HCT116 (cell line): ENCODE measurements at regions not wholly inside any gene's neighbourhood (a gene's known extent, or its start where the extent isn't known, plus 50 kb on each side); places are given as distances from the start of the nearest gene placed in this dataset.

ENCODE experiments used
- ATAC-seq: fragments of 200-7000 bp; cut with Tn5 transposase; 2 replicates; pipeline ENCODE4 v1.9.1; 2020; ENCODE audit warnings: mild to moderate bottlenecking, moderate library complexity
- BruUV-seq: library from RNA; stranded (reverse); fragments of 400-500 nt; replicated peaks from 2 replicates; lab custom pipeline; 2021; lab: Mats Ljungman, UMichigan
- CTCF ChIA-PET: fragments of 300-600 bp; sonication (Branson Sonifier 250); formaldehyde crosslinking; loops from one replicate; lab custom pipeline; 2021; ENCODE audit warnings: antibody characterized with exemption; lab: Charles Lee
- POLR2A ChIA-PET: fragments of 300-600, 350-600 bp; sonication (Branson Sonifier 250); formaldehyde crosslinking; loops from one replicate; lab custom pipeline; 2021; ENCODE audit warnings: antibody characterized with exemption; lab: Charles Lee
- RAD21 ChIA-PET, 2 experiments: fragments of 300-600 bp; sonication (Branson Sonifier 250); formaldehyde crosslinking; loops; one replicate each; lab custom pipeline; 2023; ENCODE audit warnings: low total read pairs in 2 of 2; ENCODE audit not compliant: uncharacterized antibody in 2 of 2, unreplicated experiment in 2 of 2, low non-redundant PET in 1 of 2; lab: Charles Lee
- DNase-seq: peaks from one replicate; pipeline ENCODE4 v3.0.0-alpha.2; 2010; ENCODE audit warnings: low read depth, low spot score
- H2AFZ ChIP-seq: fragments of 200-600 bp; shearing (Covaris generic), sonication (generic); 2 replicates; pipeline ENCODE4 v1.6.1; 2017; ENCODE audit warnings: low read depth, mixed run types, mixed read lengths, antibody characterized with exemption, low read length; ENCODE audit not compliant: poor library complexity, severe bottlenecking
- H3K27ac ChIP-seq: 2 replicates; pipeline ENCODE4 v1.5.1; 2012; ENCODE audit warnings: low read depth, low read length
- H3K27me3 ChIP-seq: fragments of 200-600 bp; sonication (generic); 2 replicates; pipeline ENCODE4 v1.6.1; 2016; ENCODE audit warnings: mixed run types, low read length, mixed read lengths; ENCODE audit not compliant: insufficient read depth
- H3K36me3 ChIP-seq, 2 experiments: fragments of 200-500 bp in 1 of 2; fragments of 200-600 bp in 1 of 2; sonication (Bioruptor generic) in 1 of 2; sonication (generic) in 1 of 2; 2 replicates each; pipeline versions ENCODE4 v1.5.1 to v1.6.1; 2014 to 2016; ENCODE audit warnings: low read length in 2 of 2, inconsistent platforms in 1 of 2, mixed read lengths in 1 of 2, mixed run types in 1 of 2; ENCODE audit not compliant: insufficient read depth in 2 of 2, control insufficient read depth in 1 of 2
- H3K4me1 ChIP-seq, 2 experiments: fragments of 200-600 bp in 1 of 2; sonication (generic) in 1 of 2; 2 replicates each; pipeline versions ENCODE4 v1.5.1 to v1.6.1; 2012 to 2017; ENCODE audit warnings: low read length in 2 of 2, inconsistent platforms in 1 of 2, mild to moderate bottlenecking in 1 of 2, mixed read lengths in 1 of 2, mixed run types in 1 of 2, moderate library complexity in 1 of 2; ENCODE audit not compliant: insufficient read depth in 2 of 2, control insufficient read depth in 1 of 2
- H3K4me2 ChIP-seq: fragments of 200-600 bp; sonication (generic); 2 replicates; pipeline ENCODE4 v1.6.1; 2017; ENCODE audit warnings: mixed run types, low read length, mixed read lengths
- H3K4me3 ChIP-seq, 2 experiments: fragments of 200-600 bp in 1 of 2; sonication (generic) in 1 of 2; replicated peaks in 1 of 2; 2 replicates each; pipeline ENCODE4 v1.5.1; 2011 to 2016; ENCODE audit warnings: low read length in 2 of 2, control low read depth in 1 of 2, low read depth in 1 of 2, mild to moderate bottlenecking in 1 of 2, mixed read lengths in 1 of 2, mixed run types in 1 of 2
- H3K79me2 ChIP-seq: fragments of 200-600 bp; sonication (generic); 2 replicates; pipeline ENCODE4 v1.6.1; 2017; ENCODE audit warnings: mild to moderate bottlenecking, mixed run types, low read length, moderate library complexity, mixed read lengths; ENCODE audit not compliant: insufficient read depth
- H3K9ac ChIP-seq: fragments of 200-600 bp; sonication (generic); 2 replicates; pipeline ENCODE4 v1.6.1; 2016; ENCODE audit warnings: low read length, mixed read lengths
- H3K9me2 ChIP-seq: fragments of 200-600 bp; sonication (generic), shearing (Covaris generic); 2 replicates; pipeline ENCODE4 v1.6.1; 2017; ENCODE audit warnings: mixed run types, mild to moderate bottlenecking, moderate library complexity; ENCODE audit not compliant: insufficient read depth
- H3K9me3 ChIP-seq, 2 experiments: fragments of 200-500 bp in 1 of 2; fragments of 200-600 bp in 1 of 2; sonication (Bioruptor generic) in 1 of 2; sonication (generic) in 1 of 2; 2 replicates each; pipeline ENCODE4 v1.6.1; 2014 to 2017; ENCODE audit warnings: low read length in 2 of 2, mixed read lengths in 2 of 2, inconsistent platforms in 1 of 2, low read depth in 1 of 2, mild to moderate bottlenecking in 1 of 2, mixed run types in 1 of 2, moderate library complexity in 1 of 2; ENCODE audit not compliant: control insufficient read depth in 1 of 2, insufficient read depth in 1 of 2
- H4K20me1 ChIP-seq: fragments of 200-600 bp; sonication (generic), shearing (Covaris generic); 2 replicates; pipeline ENCODE4 v1.6.1; 2017; ENCODE audit warnings: mixed run types, mild to moderate bottlenecking, moderate library complexity; ENCODE audit not compliant: insufficient read depth
- CBX3 ChIP-seq: IDR thresholded peaks from 2 replicates; pipeline ENCODE4 v1.6.1; 2012; ENCODE audit warnings: low read depth
- CEBPB ChIP-seq: IDR thresholded peaks from 2 replicates; pipeline ENCODE4 v1.6.1; 2012; ENCODE audit warnings: low read depth
- EGR1 ChIP-seq: IDR thresholded peaks from 2 replicates; pipeline ENCODE4 v1.6.1; 2012; ENCODE audit warnings: low read depth
- EZH2 ChIP-seq: fragments of 200-600 bp; sonication (generic); IDR thresholded peaks from 2 replicates; pipeline ENCODE4 v1.6.1; 2017; ENCODE audit warnings: antibody characterized with exemption, mixed run types
- EZH2phosphoT487 ChIP-seq: fragments of 200-600 bp; IDR thresholded peaks from 2 replicates; pipeline ENCODE4 v1.6.1; 2018; ENCODE audit warnings: antibody characterized with exemption, borderline replicate concordance
- JUND ChIP-seq: IDR thresholded peaks from 2 replicates; pipeline ENCODE4 v1.6.1; 2012
- POLR2A ChIP-seq: IDR thresholded peaks from 2 replicates; pipeline ENCODE4 v1.7.0; 2011; ENCODE audit warnings: borderline replicate concordance; ENCODE audit not compliant: insufficient read depth, insufficient read length; ENCODE audit errors: extremely low read depth
- POLR2AphosphoS5 ChIP-seq: IDR thresholded peaks from 2 replicates; pipeline ENCODE4 v1.6.1; 2011; ENCODE audit warnings: mild to moderate bottlenecking, low read depth, low read length, moderate library complexity
- RAD21 ChIP-seq: IDR thresholded peaks from 2 replicates; pipeline ENCODE4 v1.6.1; 2012; ENCODE audit warnings: low read depth, mild to moderate bottlenecking
- SIN3A ChIP-seq: IDR thresholded peaks from 2 replicates; pipeline ENCODE4 v1.6.1; 2012; ENCODE audit warnings: low read depth
- SP1 ChIP-seq: IDR thresholded peaks from 2 replicates; pipeline ENCODE4 v1.6.1; 2012; ENCODE audit warnings: low read depth
- ZNF274 ChIP-seq: fragments of 200-500 bp; sonication (Bioruptor generic); IDR thresholded peaks from 2 replicates; pipeline ENCODE4 v1.6.1; 2014; ENCODE audit warnings: mild to moderate bottlenecking, low read depth, low read length, inconsistent platforms
- intact Hi-C: fragments of 100-400 bp; cut with micrococcal nuclease; formaldehyde crosslinking; loops from 2 replicates; pipeline ENCODE4 v1.10.0; 2022
- TF ChIP-seq, protein P1 (sequence below): IDR thresholded peaks from 2 replicates; pipeline ENCODE4 v1.6.1; 2012
- TF ChIP-seq, protein P2 (sequence below), 3 experiments: fragments of 200-600 bp in 1 of 3; sonication (generic) in 1 of 3; IDR thresholded peaks in 2 of 3; conservative IDR thresholded peaks in 1 of 3; 2 replicates each; pipeline ENCODE4 v1.5.1; 2012 to 2017; ENCODE audit warnings: low read depth in 2 of 3, low read length in 2 of 3, antibody characterized with exemption in 1 of 3, borderline replicate concordance in 1 of 3, control low read depth in 1 of 3, mild to moderate bottlenecking in 1 of 3, mixed read lengths in 1 of 3, mixed run types in 1 of 3, moderate library complexity in 1 of 3; ENCODE audit not compliant: insufficient read depth in 1 of 3
- TF ChIP-seq, protein P3 (sequence below): IDR thresholded peaks from 2 replicates; pipeline ENCODE4 v1.6.1; 2012

DNA sequence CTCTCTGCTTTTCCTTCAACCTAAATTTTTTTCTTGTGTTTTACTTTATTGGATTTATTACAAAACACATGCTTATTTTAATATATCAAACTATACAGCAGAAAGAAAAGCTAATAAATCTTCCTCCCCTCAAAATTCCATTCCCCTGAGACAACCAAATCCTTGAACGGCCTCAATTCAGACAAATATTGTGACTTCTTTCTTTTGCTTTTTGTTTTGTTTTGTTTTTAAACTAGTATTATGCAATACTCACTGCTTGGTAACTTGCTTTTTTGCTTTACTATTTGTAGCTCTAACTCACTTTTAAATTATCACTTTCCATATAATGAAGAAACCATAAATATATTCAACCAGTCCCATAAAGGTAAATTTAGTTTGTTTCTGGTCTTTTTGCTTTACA is 59.4 kb upstream of the CDK1 start:
- no peak overlapping the region for H2AFZ ChIP-seq
- H3K27ac ChIP-seq: no peak overlapping the region
- no peak overlapping the region for H3K9ac ChIP-seq
- H3K27me3 ChIP-seq: no peaks in the 10 kb centered on the region
- H3K4me2 ChIP-seq: no peak overlapping the region
- no peaks in the 10 kb centered on the region for H4K20me1 ChIP-seq
- H3K4me1 ChIP-seq: no peaks in the 10 kb centered on the region
- no peaks in the 10 kb centered on the region for H3K79me2 ChIP-seq
- ChIA-PET CTCF (no interaction called here), RAD21 (no interaction called here), POLR2A (no interaction called here)
- no peaks in the 10 kb centered on the region for H3K9me3 ChIP-seq
- H3K9me2 ChIP-seq: no peaks in the 10 kb centered on the region
- intact Hi-C loops: no loop called here
- H3K4me3 ChIP-seq: no peak overlapping the region
- DNase-seq: no peak
- BruUV-seq: no TSS peak
- ATAC-seq: no peak
- H3K36me3 ChIP-seq: no peaks in the 10 kb centered on the region
- no peak for TF ChIP-seq CEBPB
- no peak for TF ChIP-seq SIN3A
- TF ChIP-seq EZH2: no peak
- TF ChIP-seq, protein P1, sequence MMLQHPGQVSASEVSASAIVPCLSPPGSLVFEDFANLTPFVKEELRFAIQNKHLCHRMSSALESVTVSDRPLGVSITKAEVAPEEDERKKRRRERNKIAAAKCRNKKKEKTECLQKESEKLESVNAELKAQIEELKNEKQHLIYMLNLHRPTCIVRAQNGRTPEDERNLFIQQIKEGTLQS: no peak
- TF ChIP-seq, protein P2, sequence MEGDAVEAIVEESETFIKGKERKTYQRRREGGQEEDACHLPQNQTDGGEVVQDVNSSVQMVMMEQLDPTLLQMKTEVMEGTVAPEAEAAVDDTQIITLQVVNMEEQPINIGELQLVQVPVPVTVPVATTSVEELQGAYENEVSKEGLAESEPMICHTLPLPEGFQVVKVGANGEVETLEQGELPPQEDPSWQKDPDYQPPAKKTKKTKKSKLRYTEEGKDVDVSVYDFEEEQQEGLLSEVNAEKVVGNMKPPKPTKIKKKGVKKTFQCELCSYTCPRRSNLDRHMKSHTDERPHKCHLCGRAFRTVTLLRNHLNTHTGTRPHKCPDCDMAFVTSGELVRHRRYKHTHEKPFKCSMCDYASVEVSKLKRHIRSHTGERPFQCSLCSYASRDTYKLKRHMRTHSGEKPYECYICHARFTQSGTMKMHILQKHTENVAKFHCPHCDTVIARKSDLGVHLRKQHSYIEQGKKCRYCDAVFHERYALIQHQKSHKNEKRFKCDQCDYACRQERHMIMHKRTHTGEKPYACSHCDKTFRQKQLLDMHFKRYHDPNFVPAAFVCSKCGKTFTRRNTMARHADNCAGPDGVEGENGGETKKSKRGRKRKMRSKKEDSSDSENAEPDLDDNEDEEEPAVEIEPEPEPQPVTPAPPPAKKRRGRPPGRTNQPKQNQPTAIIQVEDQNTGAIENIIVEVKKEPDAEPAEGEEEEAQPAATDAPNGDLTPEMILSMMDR (IDR thresholded peaks at IDR 0.05 in 2 of 3, conservative IDR thresholded peaks at IDR 0.05 in 1 of 3; ENCODE audit: borderline replicate concordance in 1 of 3, insufficient read depth in 1 of 3, low read depth in 2 of 3, low read length in 2 of 3): no peak
- no peak for TF ChIP-seq SP1
- no peak for TF ChIP-seq POLR2A
- TF ChIP-seq EZH2phosphoT487: no peak
- TF ChIP-seq RAD21: no peak
- no peak for TF ChIP-seq JUND
- TF ChIP-seq POLR2AphosphoS5: no peak
- TF ChIP-seq, protein P3, sequence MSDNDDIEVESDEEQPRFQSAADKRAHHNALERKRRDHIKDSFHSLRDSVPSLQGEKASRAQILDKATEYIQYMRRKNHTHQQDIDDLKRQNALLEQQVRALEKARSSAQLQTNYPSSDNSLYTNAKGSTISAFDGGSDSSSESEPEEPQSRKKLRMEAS: no peak
- TF ChIP-seq CBX3: no peak
- no peak for TF ChIP-seq EGR1
- TF ChIP-seq ZNF274: no peak
